Choroid plexus epithelial cell (primary cell): ENCODE measurements at regions not wholly inside any gene's neighbourhood (a gene's known extent, or its start where the extent isn't known, plus 50 kb on each side); places are given as distances from the start of the nearest gene placed in this dataset.

Experiments used
- DNase-seq: peaks from one replicate; pipeline ENCODE4 v3.0.0-alpha.2; 2010; ENCODE audit warnings: low read depth
- H3K4me3 ChIP-seq: 2 replicates; pipeline ENCODE4 v1.5.1; 2011; ENCODE audit warnings: low read depth, mild to moderate bottlenecking, control low read depth, low read length, moderate library complexity
- CTCF ChIP-seq: conservative IDR thresholded peaks from 2 replicates; pipeline ENCODE4 v1.5.1; 2011; ENCODE audit warnings: low read depth, mild to moderate bottlenecking, control low read depth, inconsistent platforms, low read length, moderate library complexity

- no peak for DNase-seq
- no peak for TF ChIP-seq CTCF
- H3K4me3 ChIP-seq = no peak overlapping the region
Measured at GRCh38 chr7:84474436-84474835, 279.8 kb upstream of the SEMA3A start.

GRCh38 chr7:84471576-84471975 lies 277.0 kb upstream of the SEMA3A start:
- no peak overlapping the region for H3K4me3 ChIP-seq
- no peak for TF ChIP-seq CTCF
- no peak for DNase-seq

- DNase-seq = peak; percentile 46
- TF ChIP-seq CTCF = no peak
- no peak overlapping the region for H3K4me3 ChIP-seq
Measured at GRCh38 chr7:84469034-84469433, 274.4 kb upstream of the SEMA3A start.

DNA sequence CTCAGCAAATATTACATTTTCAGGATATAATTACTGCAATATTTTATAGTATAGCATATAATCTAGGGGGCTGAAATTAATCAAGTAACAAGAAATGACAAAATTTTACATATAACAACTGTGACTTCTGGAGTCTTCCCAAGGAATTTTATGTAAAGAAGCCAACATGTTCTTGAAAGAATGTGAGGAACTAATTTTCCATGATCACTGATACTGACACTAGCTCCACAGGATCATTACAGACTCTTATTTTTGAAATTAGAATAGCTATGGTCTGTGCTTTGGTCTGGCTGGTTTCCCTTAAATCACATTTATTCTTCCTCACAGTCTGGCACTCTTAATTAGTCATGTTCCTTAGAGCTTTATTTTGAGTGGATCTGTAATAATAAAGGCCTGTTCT lies 267.7 kb upstream of the SEMA3A start:
- TF ChIP-seq CTCF = no peak
- no peak overlapping the region for H3K4me3 ChIP-seq
- DNase-seq = no peak

GRCh38 chr7:84461093-84461492 lies 266.5 kb upstream of the SEMA3A start:
- no peak for TF ChIP-seq CTCF
- H3K4me3 ChIP-seq = no peak overlapping the region
- DNase-seq = no peak

- DNase-seq = peak; percentile 91
- no peak overlapping the region for H3K4me3 ChIP-seq
- TF ChIP-seq CTCF = no peak
Measured at GRCh38 chr7:84455788-84456187, 261.2 kb upstream of the SEMA3A start.

DNA sequence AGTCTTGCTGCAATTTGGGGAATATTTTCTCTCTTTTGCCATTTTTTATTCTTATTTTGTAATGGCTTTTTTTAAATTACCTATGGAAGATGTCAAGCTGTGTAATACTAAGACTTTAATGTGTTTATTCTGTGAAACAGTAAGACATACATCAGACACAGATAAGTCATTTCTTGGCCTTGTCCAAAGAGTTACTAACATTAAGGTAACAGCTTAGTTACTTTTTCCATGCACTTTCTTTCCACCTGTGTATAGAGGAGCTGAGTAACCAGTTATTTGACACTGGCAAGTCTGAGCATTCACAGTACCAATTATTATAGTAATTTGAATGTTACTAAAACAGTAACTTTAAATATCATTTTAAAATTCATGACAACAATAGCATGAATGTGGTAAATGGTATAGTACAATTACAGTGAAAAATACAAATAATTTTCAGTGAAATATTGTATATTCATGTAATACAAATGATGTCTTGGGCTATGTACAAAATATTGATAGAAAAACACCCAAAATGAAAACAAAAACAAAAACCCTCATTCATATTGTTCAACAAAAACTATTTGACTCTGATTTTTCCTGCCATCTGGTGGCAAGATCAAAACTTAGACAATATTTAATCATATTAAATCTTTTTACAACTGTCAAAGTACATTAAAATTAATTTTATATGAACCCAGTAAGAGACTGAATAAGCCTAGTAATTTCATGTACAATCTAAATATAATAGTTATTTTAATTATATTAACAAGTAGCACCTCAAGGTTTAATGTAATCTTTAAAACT lies 259.8 kb upstream of the SEMA3A start:
- DNase-seq = peak; percentile 21
- TF ChIP-seq CTCF = peak; percentile 27
- no peak overlapping the region for H3K4me3 ChIP-seq
